ENCODE measurements at regions not wholly inside any gene's neighbourhood (a gene's known extent, or its start where the extent isn't known, plus 50 kb on each side); places are given as distances from the start of the nearest gene placed in this dataset.

- TF ChIP-seq EZH2 (IDR thresholded peaks at IDR 0.05) (no peak), POLR2AphosphoS5 (IDR thresholded peaks at IDR 0.05; ENCODE audit: borderline replicate concordance, low read depth, low read length) (no peak)
These were observed 201.1 kb downstream of the PALM2AKAP2 start for GRCh38 chr9:109981091-109981490.
